ENCODE measurements at regions not wholly inside any gene's neighbourhood (a gene's known extent, or its start where the extent isn't known, plus 50 kb on each side); places are given as distances from the start of the nearest gene placed in this dataset.

DNA sequence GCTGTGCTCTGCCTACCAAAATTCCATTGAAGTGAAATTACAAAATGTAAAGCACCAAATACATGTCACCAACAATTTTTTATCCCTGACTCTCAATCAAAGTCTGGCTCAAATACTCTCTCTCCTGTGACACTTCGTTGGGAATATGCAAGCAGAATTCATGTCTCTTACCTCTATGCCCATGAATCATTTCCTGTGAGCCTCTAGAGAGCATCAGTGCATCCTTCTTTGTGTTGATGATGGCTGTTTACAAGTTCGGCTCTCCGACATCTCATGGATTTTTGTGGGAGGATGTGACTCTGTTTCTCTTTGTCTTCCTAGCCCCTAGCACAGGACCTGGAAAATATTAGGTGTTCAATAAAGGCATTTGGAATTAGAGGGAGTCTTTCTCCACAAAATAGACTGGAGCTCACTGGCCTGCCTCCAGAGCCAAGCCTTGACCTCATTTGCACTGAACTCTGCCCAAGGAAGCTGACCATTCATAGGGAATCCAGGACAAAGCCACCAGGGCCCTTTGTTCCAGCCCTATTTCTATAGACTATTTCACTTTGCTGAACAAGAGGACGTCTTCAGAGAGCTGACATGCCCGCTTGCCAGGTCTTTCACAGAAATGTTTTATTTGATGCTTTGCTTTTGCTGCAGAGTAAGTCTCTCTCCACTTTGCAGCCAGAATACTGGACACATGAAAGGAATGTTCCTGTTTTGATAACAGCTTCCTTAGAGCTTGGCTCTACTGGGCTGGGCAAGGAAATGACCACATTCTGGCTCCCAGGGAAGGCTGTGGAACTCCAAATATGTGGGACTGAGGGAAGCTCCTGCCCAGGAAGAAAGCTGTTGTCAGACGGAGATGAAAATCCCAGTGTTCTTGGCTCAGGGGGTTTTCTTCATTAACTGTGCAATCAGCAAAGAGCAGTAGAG, 194.5 kb upstream of the CDYL start:
- Histone ChIP-seq H3K4me3 (no peak overlapping the region), H3K27me3 (ENCODE audit: control insufficient read depth in 2 of 2, insufficient read depth in 2 of 2, low read length in 2 of 2) (peaks cover 15 to 31% of the 10 kb centered on the region in 2 experiments; a peak in 4 of 5 replicates), H3K79me2 (ENCODE audit: control insufficient read depth, insufficient read depth, low read length) (no peaks in the 10 kb centered on the region), H3K4me1 (replicated peaks in 1 of 2; ENCODE audit: control insufficient read depth in 2 of 2, insufficient read depth in 2 of 2, low read length in 2 of 2) (no peaks in the 10 kb centered on the region), H2AFZ (ENCODE audit: low read depth, low read length) (no peak overlapping the region), H3K4me2 (ENCODE audit: insufficient read depth, low read length) (no peak overlapping the region), H3K9ac (ENCODE audit: insufficient read depth in 1 of 2, low read depth in 2 of 2, low read length in 2 of 2) (no peak overlapping the region), H4K20me1 (replicated peaks; ENCODE audit: control insufficient read depth, insufficient read depth, low read length) (no peaks in the 10 kb centered on the region), H3K9me3 (replicated peaks; ENCODE audit: control insufficient read depth, insufficient read depth, low read depth, low read length) (no peaks in the 10 kb centered on the region), H3K9me1 (ENCODE audit: control insufficient read depth, insufficient read depth, low read length) (no peaks in the 10 kb centered on the region), H3K36me3 (ENCODE audit: control insufficient read depth, insufficient read depth, low read length) (no peaks in the 10 kb centered on the region), H3K27ac (ENCODE audit: extremely low read depth, low read depth, low read length) (no peak overlapping the region)
- WGBS (ENCODE audit: insufficient coverage, low coverage, missing lambda C conversion rate) = under 1% methylated on average over 6 of the region's 6 CpGs
- POLR2A ChIA-PET = interaction anchor here (0.6 to 0.8 kb wide), 3 partner anchors 20 to 32 kb away, joined by 3 read pairs; no protein-coding TSS in a partner anchor
- CTCF ChIA-PET (ENCODE audit: low intra/inter-chr PET ratio) = no interaction called here
- no peak for ATAC-seq
- in situ Hi-C loops (cut with MboI) (no loop called here), intact Hi-C loops (cut with micrococcal nuclease) (no loop called here)
- TF ChIP-seq, protein P1, sequence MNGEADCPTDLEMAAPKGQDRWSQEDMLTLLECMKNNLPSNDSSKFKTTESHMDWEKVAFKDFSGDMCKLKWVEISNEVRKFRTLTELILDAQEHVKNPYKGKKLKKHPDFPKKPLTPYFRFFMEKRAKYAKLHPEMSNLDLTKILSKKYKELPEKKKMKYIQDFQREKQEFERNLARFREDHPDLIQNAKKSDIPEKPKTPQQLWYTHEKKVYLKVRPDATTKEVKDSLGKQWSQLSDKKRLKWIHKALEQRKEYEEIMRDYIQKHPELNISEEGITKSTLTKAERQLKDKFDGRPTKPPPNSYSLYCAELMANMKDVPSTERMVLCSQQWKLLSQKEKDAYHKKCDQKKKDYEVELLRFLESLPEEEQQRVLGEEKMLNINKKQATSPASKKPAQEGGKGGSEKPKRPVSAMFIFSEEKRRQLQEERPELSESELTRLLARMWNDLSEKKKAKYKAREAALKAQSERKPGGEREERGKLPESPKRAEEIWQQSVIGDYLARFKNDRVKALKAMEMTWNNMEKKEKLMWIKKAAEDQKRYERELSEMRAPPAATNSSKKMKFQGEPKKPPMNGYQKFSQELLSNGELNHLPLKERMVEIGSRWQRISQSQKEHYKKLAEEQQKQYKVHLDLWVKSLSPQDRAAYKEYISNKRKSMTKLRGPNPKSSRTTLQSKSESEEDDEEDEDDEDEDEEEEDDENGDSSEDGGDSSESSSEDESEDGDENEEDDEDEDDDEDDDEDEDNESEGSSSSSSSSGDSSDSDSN (IDR thresholded peaks at IDR 0.05; ENCODE audit: borderline replicate concordance in 1 of 2, low read depth in 2 of 2, low read length in 2 of 2) = no peak
- TF ChIP-seq, protein P2, sequence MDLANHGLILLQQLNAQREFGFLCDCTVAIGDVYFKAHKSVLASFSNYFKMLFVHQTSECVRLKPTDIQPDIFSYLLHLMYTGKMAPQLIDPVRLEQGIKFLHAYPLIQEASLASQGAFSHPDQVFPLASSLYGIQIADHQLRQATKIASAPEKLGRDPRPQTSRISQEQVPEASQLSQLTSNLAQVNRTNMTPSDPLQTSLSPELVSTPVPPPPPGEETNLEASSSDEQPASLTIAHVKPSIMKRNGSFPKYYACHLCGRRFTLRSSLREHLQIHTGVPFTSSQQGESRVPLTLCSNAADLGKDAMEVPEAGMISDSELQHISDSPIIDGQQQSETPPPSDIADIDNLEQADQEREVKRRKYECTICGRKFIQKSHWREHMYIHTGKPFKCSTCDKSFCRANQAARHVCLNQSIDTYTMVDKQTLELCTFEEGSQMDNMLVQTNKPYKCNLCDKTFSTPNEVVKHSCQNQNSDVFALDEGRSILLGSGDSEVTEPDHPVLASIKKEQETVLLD (IDR thresholded peaks at IDR 0.05) = no peak
- no peak for TF ChIP-seq NFIX (CRISPR knock-in tag; IDR thresholded peaks at IDR 0.05; ENCODE audit: low read depth)
- TF ChIP-seq ZBTB7A (IDR thresholded peaks at IDR 0.05; ENCODE audit: borderline replicate concordance, control insufficient read depth, low read depth, low read length) = no peak
- TF ChIP-seq, protein P3, sequence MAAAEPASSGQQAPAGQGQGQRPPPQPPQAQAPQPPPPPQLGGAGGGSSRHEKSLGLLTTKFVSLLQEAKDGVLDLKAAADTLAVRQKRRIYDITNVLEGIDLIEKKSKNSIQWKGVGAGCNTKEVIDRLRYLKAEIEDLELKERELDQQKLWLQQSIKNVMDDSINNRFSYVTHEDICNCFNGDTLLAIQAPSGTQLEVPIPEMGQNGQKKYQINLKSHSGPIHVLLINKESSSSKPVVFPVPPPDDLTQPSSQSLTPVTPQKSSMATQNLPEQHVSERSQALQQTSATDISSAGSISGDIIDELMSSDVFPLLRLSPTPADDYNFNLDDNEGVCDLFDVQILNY (CRISPR knock-in tag; IDR thresholded peaks at IDR 0.05) = no peak
- no peak for TF ChIP-seq STAT5B (CRISPR knock-in tag; IDR thresholded peaks at IDR 0.05)
- no peak for TF ChIP-seq ZNF174 (CRISPR knock-in tag; IDR thresholded peaks at IDR 0.05)
- no peak for TF ChIP-seq TAF9B (IDR thresholded peaks at IDR 0.05; ENCODE audit: partially characterized antibody)
- TF ChIP-seq RUNX1 (IDR thresholded peaks at IDR 0.05; ENCODE audit: low read depth) = no peak
- no peak for TF ChIP-seq KLF13 (tag; IDR thresholded peaks at IDR 0.05; ENCODE audit: borderline replicate concordance, low read depth)
- FAIRE-seq = no peak
- no TSS peak for BruUV-seq (replicated peaks)
- DNase-seq (ENCODE audit: extremely low read depth in 1 of 4, low spot score in 3 of 4) = no peak

Measured in K562 (cell line).